DOHH2 (cell line): ENCODE measurements at regions not wholly inside any gene's neighbourhood (a gene's known extent, or its start where the extent isn't known, plus 50 kb on each side); places are given as distances from the start of the nearest gene placed in this dataset.

Experiments
- H3F3A ChIP-seq: fragments of 200-600 bp; sonication (generic), shearing (Covaris generic); 2 replicates; pipeline ENCODE4 v1.6.0; 2016; ENCODE audit warnings: antibody characterized with exemption, mild to moderate bottlenecking; ENCODE audit not compliant: control insufficient read depth, insufficient read depth
- H3K27ac ChIP-seq: fragments of 200-600 bp; sonication (generic); 2 replicates; pipeline ENCODE4 v1.5.1; 2014; ENCODE audit warnings: low read depth, mild to moderate bottlenecking, low read length, moderate library complexity
- H3K27me3 ChIP-seq: fragments of 200-600 bp; sonication (generic); 2 replicates; pipeline ENCODE4 v1.6.1; 2014; ENCODE audit warnings: mild to moderate bottlenecking, low read length, mixed read lengths; ENCODE audit not compliant: control insufficient read depth
- H3K36me3 ChIP-seq: fragments of 200-600 bp; sonication (generic); 2 replicates; pipeline ENCODE4 v1.6.1; 2014; ENCODE audit warnings: mild to moderate bottlenecking, low read length, moderate library complexity, mixed read lengths; ENCODE audit not compliant: control insufficient read depth
- H3K4me1 ChIP-seq: fragments of 200-600 bp; sonication (generic); 2 replicates; pipeline ENCODE4 v1.6.1; 2014; ENCODE audit warnings: mild to moderate bottlenecking, low read length, mixed read lengths; ENCODE audit not compliant: control insufficient read depth
- H3K4me2 ChIP-seq: fragments of 200-600 bp; sonication (generic); 2 replicates; pipeline ENCODE4 v1.6.0; 2014; ENCODE audit warnings: mild to moderate bottlenecking, low read length, moderate library complexity
- H3K4me3 ChIP-seq: fragments of 200-600 bp; sonication (generic); 2 replicates; pipeline ENCODE4 v1.5.1; 2014; ENCODE audit warnings: mild to moderate bottlenecking, low read length, mixed read lengths
- H3K79me2 ChIP-seq: fragments of 200-600 bp; sonication (generic); 2 replicates; pipeline ENCODE4 v1.6.1; 2014; ENCODE audit warnings: mild to moderate bottlenecking, low read length, mixed read lengths; ENCODE audit not compliant: control insufficient read depth
- H3K9me2 ChIP-seq: fragments of 200-600 bp; sonication (generic); replicated peaks from 2 replicates; pipeline ENCODE4 v1.6.1; 2014; ENCODE audit warnings: mild to moderate bottlenecking, low read length, mixed read lengths; ENCODE audit not compliant: control insufficient read depth
- H3K9me3 ChIP-seq: fragments of 200-600 bp; sonication (generic); 2 replicates; pipeline ENCODE4 v1.6.1; 2014; ENCODE audit warnings: antibody characterized with exemption, low read length, mixed read lengths; ENCODE audit not compliant: control insufficient read depth, insufficient read depth
- H4K20me1 ChIP-seq: fragments of 200-600 bp; sonication (generic); 2 replicates; pipeline ENCODE4 v1.6.0; 2014; ENCODE audit warnings: low read depth, mild to moderate bottlenecking, antibody characterized with exemption, low read length, moderate library complexity; ENCODE audit not compliant: control insufficient read depth, insufficient read depth
- EZH2phosphoT487 ChIP-seq: fragments of 200-600 bp; sonication (generic); IDR thresholded peaks from 2 replicates; pipeline ENCODE4 v1.6.1; 2017; ENCODE audit warnings: borderline replicate concordance, mild to moderate bottlenecking, antibody characterized with exemption, low read length, moderate library complexity, mixed read lengths
- TF ChIP-seq, protein P1 (sequence below): fragments of 200-600 bp; sonication (generic); IDR thresholded peaks from one replicate; pipeline ENCODE4 v1.5.1; 2014; ENCODE audit warnings: antibody characterized with exemption, mild to moderate bottlenecking, low read depth, low read length; ENCODE audit not compliant: poor library complexity, severe bottlenecking

DNA sequence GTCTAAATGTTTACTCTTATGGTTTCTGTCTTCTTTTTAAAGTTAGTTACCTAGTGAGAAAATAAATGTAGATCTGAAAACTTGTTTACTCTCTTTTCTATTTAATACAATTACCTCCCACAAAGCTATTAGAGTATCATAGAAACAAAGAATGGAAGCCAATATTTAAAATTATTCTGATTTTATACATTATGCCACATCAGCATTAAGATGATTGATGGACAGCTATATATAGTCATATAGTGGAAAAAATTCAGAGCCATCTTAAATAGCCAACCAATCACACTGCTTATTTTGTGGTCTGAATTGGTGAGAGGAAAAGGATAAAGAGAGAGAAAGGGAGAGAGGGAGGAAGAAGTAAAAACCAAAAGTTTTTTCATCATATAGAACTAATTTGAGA, 1101.8 kb downstream of the PCDH19 start:
- TF ChIP-seq, protein P1, sequence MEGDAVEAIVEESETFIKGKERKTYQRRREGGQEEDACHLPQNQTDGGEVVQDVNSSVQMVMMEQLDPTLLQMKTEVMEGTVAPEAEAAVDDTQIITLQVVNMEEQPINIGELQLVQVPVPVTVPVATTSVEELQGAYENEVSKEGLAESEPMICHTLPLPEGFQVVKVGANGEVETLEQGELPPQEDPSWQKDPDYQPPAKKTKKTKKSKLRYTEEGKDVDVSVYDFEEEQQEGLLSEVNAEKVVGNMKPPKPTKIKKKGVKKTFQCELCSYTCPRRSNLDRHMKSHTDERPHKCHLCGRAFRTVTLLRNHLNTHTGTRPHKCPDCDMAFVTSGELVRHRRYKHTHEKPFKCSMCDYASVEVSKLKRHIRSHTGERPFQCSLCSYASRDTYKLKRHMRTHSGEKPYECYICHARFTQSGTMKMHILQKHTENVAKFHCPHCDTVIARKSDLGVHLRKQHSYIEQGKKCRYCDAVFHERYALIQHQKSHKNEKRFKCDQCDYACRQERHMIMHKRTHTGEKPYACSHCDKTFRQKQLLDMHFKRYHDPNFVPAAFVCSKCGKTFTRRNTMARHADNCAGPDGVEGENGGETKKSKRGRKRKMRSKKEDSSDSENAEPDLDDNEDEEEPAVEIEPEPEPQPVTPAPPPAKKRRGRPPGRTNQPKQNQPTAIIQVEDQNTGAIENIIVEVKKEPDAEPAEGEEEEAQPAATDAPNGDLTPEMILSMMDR: no peak
- no peak for TF ChIP-seq EZH2phosphoT487
- no peaks in the 10 kb centered on the region for H3K4me1 ChIP-seq
- H3K36me3 ChIP-seq: no peaks in the 10 kb centered on the region
- no peaks in the 10 kb centered on the region for H3K9me3 ChIP-seq
- no peaks in the 10 kb centered on the region for H3F3A ChIP-seq
- H4K20me1 ChIP-seq: no peaks in the 10 kb centered on the region
- no peak overlapping the region for H3K27ac ChIP-seq
- H3K9me2 ChIP-seq: no peaks in the 10 kb centered on the region
- no peak overlapping the region for H3K4me2 ChIP-seq
- H3K27me3 ChIP-seq: no peaks in the 10 kb centered on the region
- H3K4me3 ChIP-seq: no peak overlapping the region
- no peaks in the 10 kb centered on the region for H3K79me2 ChIP-seq

- Histone ChIP-seq H3F3A (no peaks in the 10 kb centered on the region), H3K4me1 (no peaks in the 10 kb centered on the region), H3K36me3 (no peaks in the 10 kb centered on the region), H3K27me3 (no peaks in the 10 kb centered on the region), H4K20me1 (no peaks in the 10 kb centered on the region), H3K4me3 (no peak overlapping the region), H3K4me2 (no peak overlapping the region), H3K9me3 (no peaks in the 10 kb centered on the region), H3K27ac (no peak overlapping the region), H3K9me2 (no peaks in the 10 kb centered on the region), H3K79me2 (no peaks in the 10 kb centered on the region)
- no peak for TF ChIP-seq EZH2phosphoT487
- TF ChIP-seq, protein P1: no peak
These were observed 1104.5 kb downstream of the PCDH19 start for GRCh38 chrX:99305573-99305972.

DNA sequence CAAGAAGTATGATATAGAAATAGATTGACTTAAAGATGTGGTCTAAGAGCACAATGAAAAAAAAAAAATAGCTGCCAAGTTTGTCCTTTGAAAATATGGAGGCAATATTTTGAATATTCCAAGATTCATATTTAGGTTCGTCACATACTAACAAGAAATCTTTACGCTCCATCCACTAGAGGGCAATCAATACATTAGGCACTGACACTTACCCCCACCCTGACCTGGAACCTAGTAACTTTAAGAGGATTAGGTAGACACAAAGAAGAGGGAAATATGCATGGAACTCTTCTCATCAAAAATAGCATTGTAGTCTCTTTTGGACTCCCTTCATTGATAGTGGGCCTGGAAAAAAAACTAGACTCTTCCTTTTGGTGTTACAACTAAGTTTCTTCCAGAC, 1108.1 kb downstream of the PCDH19 start:
- no peaks in the 10 kb centered on the region for H3K9me2 ChIP-seq
- H3F3A ChIP-seq: no peaks in the 10 kb centered on the region
- no peaks in the 10 kb centered on the region for H3K9me3 ChIP-seq
- no peak overlapping the region for H3K27ac ChIP-seq
- no peak overlapping the region for H3K4me3 ChIP-seq
- no peak for TF ChIP-seq EZH2phosphoT487
- TF ChIP-seq, protein P1: peak; percentile 39
- H4K20me1 ChIP-seq: no peaks in the 10 kb centered on the region
- H3K27me3 ChIP-seq: no peaks in the 10 kb centered on the region
- H3K4me1 ChIP-seq: no peaks in the 10 kb centered on the region
- no peaks in the 10 kb centered on the region for H3K36me3 ChIP-seq
- H3K4me2 ChIP-seq: no peak overlapping the region
- no peaks in the 10 kb centered on the region for H3K79me2 ChIP-seq

DNA sequence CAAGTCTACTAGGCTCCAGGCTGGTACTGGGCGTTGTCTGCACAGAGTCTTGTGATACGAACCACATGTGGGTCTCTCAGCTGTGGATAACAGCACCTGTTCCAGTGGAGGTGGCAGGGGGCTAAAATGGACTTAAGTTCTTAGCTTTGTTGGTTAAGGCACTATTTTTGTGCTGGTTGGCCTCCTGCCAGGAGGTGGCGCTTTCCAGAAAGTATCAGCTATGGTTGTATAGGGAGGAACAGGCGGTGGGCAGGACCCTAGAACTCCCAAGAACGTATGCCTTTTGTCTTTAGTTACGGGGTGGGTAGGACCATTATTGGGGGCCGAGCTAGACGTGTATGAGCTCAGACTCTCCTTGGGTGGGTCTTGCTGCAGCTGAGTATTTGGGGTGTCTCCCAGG, 1138.4 kb downstream of the PCDH19 start:
- no peak overlapping the region for H3K4me2 ChIP-seq
- no peaks in the 10 kb centered on the region for H3K4me1 ChIP-seq
- no peaks in the 10 kb centered on the region for H3K9me3 ChIP-seq
- no peaks in the 10 kb centered on the region for H4K20me1 ChIP-seq
- H3K27me3 ChIP-seq: no peaks in the 10 kb centered on the region
- H3K79me2 ChIP-seq: no peaks in the 10 kb centered on the region
- H3K36me3 ChIP-seq: no peaks in the 10 kb centered on the region
- no peak overlapping the region for H3K4me3 ChIP-seq
- H3K9me2 ChIP-seq: no peaks in the 10 kb centered on the region
- no peak for TF ChIP-seq EZH2phosphoT487
- TF ChIP-seq, protein P1: peak; percentile 12
- no peak overlapping the region for H3K27ac ChIP-seq
- no peaks in the 10 kb centered on the region for H3F3A ChIP-seq
